Thoracic aorta (tissue), 2 donors: ENCODE measurements at regions not wholly inside any gene's neighbourhood (a gene's known extent, or its start where the extent isn't known, plus 50 kb on each side); places are given as distances from the start of the nearest gene placed in this dataset.

Source experiments
- ATAC-seq: fragments of 150-250 bp; one replicate; pipeline ENCODE4 v1.8.0; 2017; ENCODE audit warnings: low read depth; ENCODE audit not compliant: insufficient number of reproducible peaks, low FRiP score
- DNase-seq: peaks from one replicate; pipeline ENCODE4 v3.0.0-alpha.2; 2020; ENCODE audit warnings: low spot score
- H3K27ac ChIP-seq, 2 donors: fragments of 200-600 bp; sonication (generic); 1 replicate in 1 of 2; 2 replicates in 1 of 2; pipeline ENCODE4 v1.5.1; 2016; ENCODE audit warnings: mild to moderate bottlenecking in 2 of 2, moderate library complexity in 2 of 2
- H3K27me3 ChIP-seq: fragments of 200-600 bp; sonication (generic); replicated peaks from 2 replicates; pipeline ENCODE4 v1.6.0; 2016; ENCODE audit warnings: mild to moderate bottlenecking; ENCODE audit not compliant: insufficient read depth
- H3K36me3 ChIP-seq: fragments of 200-600 bp; sonication (generic); one replicate; pipeline ENCODE4 v1.5.1; 2016
- H3K4me1 ChIP-seq, 2 donors: fragments of 200-600 bp; sonication (generic); 1 replicate in 1 of 2; 2 replicates in 1 of 2; pipeline versions ENCODE4 v1.5.1 to v1.6.0; 2016; ENCODE audit warnings: low read depth in 2 of 2, mild to moderate bottlenecking in 1 of 2; ENCODE audit not compliant: control insufficient read depth in 1 of 2
- H3K4me3 ChIP-seq: fragments of 200-600 bp; sonication (generic); 2 replicates; pipeline ENCODE4 v1.5.1; 2016; ENCODE audit warnings: mild to moderate bottlenecking
- H3K9me3 ChIP-seq: fragments of 200-600 bp; sonication (generic); 2 replicates; pipeline ENCODE4 v1.5.1; 2016
- TF ChIP-seq, protein P1 (sequence below): fragments of 200-600 bp; sonication (generic); IDR thresholded peaks from one replicate; pipeline ENCODE4 v1.5.1; 2019; ENCODE audit warnings: antibody characterized with exemption

DNA sequence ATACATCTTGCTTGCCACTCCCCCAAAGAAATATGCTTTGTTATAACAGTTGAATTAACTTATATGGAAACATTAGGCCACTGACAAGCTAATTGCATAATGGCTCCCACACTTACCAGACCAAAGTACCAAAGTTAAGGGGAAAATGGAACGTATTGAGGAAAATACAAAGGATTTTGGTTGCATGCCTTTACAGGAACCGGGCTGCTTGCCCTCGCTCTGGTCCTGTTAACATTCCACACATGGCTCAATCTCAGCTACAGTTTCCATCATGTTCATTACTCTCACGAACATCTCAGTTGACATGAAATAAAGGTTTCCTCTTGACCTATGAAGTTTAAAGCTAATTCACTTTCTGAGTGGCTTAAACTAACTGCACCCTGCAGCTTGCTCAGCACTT, 220.7 kb upstream of the RXFP2 start:
- DNase-seq (no peak), ATAC-seq (no peak)
- H3K36me3 ChIP-seq = no peaks in the 10 kb centered on the region
- H3K9me3 ChIP-seq = no peaks in the 10 kb centered on the region
- H3K4me3 ChIP-seq = no peak overlapping the region
- H3K27me3 ChIP-seq = no peaks in the 10 kb centered on the region
- H3K27ac ChIP-seq = no peak overlapping the region
- H3K4me1 ChIP-seq = no peaks in the 10 kb centered on the region
- TF ChIP-seq, protein P1, sequence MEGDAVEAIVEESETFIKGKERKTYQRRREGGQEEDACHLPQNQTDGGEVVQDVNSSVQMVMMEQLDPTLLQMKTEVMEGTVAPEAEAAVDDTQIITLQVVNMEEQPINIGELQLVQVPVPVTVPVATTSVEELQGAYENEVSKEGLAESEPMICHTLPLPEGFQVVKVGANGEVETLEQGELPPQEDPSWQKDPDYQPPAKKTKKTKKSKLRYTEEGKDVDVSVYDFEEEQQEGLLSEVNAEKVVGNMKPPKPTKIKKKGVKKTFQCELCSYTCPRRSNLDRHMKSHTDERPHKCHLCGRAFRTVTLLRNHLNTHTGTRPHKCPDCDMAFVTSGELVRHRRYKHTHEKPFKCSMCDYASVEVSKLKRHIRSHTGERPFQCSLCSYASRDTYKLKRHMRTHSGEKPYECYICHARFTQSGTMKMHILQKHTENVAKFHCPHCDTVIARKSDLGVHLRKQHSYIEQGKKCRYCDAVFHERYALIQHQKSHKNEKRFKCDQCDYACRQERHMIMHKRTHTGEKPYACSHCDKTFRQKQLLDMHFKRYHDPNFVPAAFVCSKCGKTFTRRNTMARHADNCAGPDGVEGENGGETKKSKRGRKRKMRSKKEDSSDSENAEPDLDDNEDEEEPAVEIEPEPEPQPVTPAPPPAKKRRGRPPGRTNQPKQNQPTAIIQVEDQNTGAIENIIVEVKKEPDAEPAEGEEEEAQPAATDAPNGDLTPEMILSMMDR = no peak

DNA sequence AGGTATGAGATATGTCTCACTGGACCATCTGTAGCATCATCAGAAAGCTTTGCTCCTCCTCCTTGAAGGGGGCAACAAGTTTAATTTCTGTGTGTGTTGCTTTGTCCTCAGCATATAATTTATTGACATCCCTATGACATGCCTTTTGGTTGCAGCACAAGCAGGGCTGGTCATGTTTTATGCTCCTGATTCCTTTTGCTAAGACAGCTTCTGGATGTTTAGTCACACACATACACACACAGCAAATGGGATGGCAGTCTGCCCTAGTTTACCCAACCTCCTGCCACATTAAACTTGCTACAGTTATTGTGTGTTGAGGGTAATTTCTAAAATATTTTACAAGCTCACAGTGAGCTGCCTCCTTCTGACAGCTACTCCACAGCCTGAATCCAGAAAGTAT, 217.9 kb upstream of the RXFP2 start:
- Histone ChIP-seq H3K4me1 (no peaks in the 10 kb centered on the region), H3K36me3 (no peaks in the 10 kb centered on the region), H3K9me3 (no peaks in the 10 kb centered on the region), H3K27me3 (no peaks in the 10 kb centered on the region), H3K4me3 (no peak overlapping the region), H3K27ac (no peak overlapping the region)
- no peak for DNase-seq
- no peak for ATAC-seq
- TF ChIP-seq, protein P1 = no peak

DNA sequence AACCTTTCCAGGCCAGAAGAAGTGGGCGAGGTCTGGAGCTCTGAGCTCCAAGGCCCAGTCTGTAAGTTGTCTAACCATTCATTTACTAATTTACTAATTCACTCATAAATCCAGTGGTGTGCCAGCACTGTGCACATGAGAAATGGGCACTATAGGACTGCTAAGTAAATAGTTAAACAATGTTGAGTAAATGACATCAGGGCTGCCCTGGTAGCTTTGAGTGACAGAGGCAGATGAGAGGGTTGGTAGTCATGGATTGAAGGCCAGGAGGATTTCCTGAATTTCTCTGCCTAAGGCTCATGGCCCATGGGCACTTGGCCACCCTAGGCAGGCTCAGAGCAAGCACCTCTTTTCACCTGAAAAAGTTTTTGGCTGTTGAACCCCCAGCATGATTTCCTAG, 216.9 kb upstream of the RXFP2 start:
- Histone ChIP-seq H3K27ac (no peak overlapping the region), H3K4me1 (no peaks in the 10 kb centered on the region), H3K36me3 (no peaks in the 10 kb centered on the region), H3K9me3 (no peaks in the 10 kb centered on the region), H3K27me3 (no peaks in the 10 kb centered on the region), H3K4me3 (no peak overlapping the region)
- no peak for ATAC-seq
- TF ChIP-seq, protein P1 = no peak
- DNase-seq = no peak

DNA sequence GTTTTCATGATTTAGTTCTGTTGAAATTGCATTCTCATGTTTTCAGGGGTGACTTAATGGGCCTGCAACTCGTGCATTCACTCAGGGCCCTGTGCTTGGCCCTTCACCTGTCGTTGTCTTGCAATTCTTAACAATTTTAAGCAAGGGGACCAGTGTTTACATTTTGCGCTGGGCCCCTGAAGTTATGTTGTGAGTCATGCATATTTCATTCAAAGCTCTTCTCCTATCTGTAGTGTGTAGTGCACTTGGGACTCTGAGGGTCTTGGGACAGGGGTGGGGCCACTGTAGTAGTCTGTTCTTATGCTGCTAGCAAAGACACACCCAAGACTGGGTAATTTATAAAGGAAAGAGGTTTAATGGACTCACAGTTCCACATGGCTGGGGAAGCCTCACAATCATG, 211.2 kb upstream of the RXFP2 start:
- Histone ChIP-seq H3K4me1 (no peaks in the 10 kb centered on the region), H3K27ac (no peak overlapping the region), H3K4me3 (no peak overlapping the region), H3K9me3 (no peaks in the 10 kb centered on the region), H3K27me3 (no peaks in the 10 kb centered on the region), H3K36me3 (no peaks in the 10 kb centered on the region)
- DNase-seq = no peak
- ATAC-seq = no peak
- TF ChIP-seq, protein P1 = no peak

DNA sequence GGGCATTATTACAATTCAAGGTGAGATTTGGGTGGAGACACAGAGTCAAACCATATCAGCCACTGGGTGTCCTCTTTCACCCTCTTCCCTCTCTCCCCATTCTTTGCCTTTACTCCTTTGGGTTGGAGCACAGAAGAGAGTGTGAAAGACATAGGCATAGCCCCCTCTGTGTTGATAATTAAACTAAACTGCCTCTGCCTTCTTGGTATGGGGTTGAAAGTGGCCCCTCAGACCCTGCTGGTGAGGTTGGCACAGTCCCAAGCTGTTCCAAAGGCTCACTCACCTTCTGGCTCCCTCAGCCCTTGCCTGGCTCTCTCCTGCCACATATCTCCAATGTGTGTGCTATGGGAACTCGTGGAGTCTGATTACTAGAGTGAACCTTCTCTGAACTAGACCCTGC, 210.6 kb upstream of the RXFP2 start:
- ATAC-seq (no peak), DNase-seq (no peak)

More for the DNA sequence above, 210.6 kb upstream of the RXFP2 start:
- H3K9me3 ChIP-seq = no peaks in the 10 kb centered on the region
- TF ChIP-seq, protein P1 = no peak
- H3K36me3 ChIP-seq = no peaks in the 10 kb centered on the region
- no peak overlapping the region for H3K27ac ChIP-seq
- no peaks in the 10 kb centered on the region for H3K4me1 ChIP-seq
- H3K4me3 ChIP-seq = no peak overlapping the region
- H3K27me3 ChIP-seq = no peaks in the 10 kb centered on the region
